ENCODE measurements at regions not wholly inside any gene's neighbourhood (a gene's known extent, or its start where the extent isn't known, plus 50 kb on each side); places are given as distances from the start of the nearest gene placed in this dataset.

DNA sequence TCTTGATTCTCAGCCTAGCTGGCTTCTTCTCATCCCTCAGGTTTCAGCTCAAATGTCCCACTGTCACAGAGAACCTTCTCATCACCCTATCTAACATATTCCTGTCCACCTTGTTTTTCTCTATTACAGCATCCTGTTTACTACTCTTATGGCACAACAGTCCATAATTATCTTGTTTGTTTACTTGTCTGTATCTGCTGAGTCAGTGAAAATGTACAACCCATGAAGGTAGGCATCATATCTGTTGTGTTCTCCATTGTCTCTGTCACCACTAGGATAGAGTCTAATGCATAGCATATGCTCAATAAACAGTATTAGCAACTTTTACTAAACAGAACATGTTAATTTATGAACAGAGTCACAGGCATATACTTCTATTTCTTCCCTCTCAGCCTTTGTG is 261.7 kb downstream of the ETAA1 start:
- intact Hi-C loops (cut with micrococcal nuclease; ENCODE audit: unreplicated experiment) (no loop called here), in situ Hi-C loops (cut with MboI) (no loop called here)
- Histone ChIP-seq H3K27me3 (replicated peaks in 1 of 2; ENCODE audit: control insufficient read depth in 2 of 2, insufficient read depth in 2 of 2, low read length in 1 of 2) (no peaks in the 10 kb centered on the region), H3K27ac (ENCODE audit: control insufficient read depth, insufficient read depth) (no peak overlapping the region), H3K4me1 (ENCODE audit: control insufficient read depth, insufficient read depth, low read length) (no peaks in the 10 kb centered on the region), H2AFZ (ENCODE audit: control insufficient read depth, low read depth, low read length) (no peak overlapping the region), H4K20me1 (ENCODE audit: control insufficient read depth, insufficient read depth) (no peaks in the 10 kb centered on the region), H3K4me2 (ENCODE audit: control insufficient read depth, insufficient read depth) (no peak overlapping the region), H3K36me3 (ENCODE audit: control insufficient read depth in 2 of 2, insufficient read depth in 2 of 2, low read length in 1 of 2) (no peaks in the 10 kb centered on the region), H3K4me3 (no peak overlapping the region), H3K79me2 (ENCODE audit: control insufficient read depth, insufficient read depth, low read length) (no peaks in the 10 kb centered on the region), H3K9me3 (replicated peaks; ENCODE audit: control insufficient read depth, insufficient read depth, low read length) (no peaks in the 10 kb centered on the region), H3K9ac (ENCODE audit: control insufficient read depth, insufficient read depth, low read length) (no peak overlapping the region)
- TF ChIP-seq NR2C1 (IDR thresholded peaks at IDR 0.05) (no peak), POU2F2 (IDR thresholded peaks at IDR 0.05; ENCODE audit: borderline replicate concordance, low read depth, low read length) (no peak), NFXL1 (IDR thresholded peaks at IDR 0.05; ENCODE audit: borderline replicate concordance) (no peak), SIX5 (IDR thresholded peaks at IDR 0.05; ENCODE audit: low read depth, low read length, severe bottlenecking) (no peak), RCOR1 (conservative IDR thresholded peaks at IDR 0.05; ENCODE audit: low read depth, low read length) (no peak), ZNF24 (IDR thresholded peaks at IDR 0.05) (no peak), HDAC2 (IDR thresholded peaks at IDR 0.05) (no peak), CEBPB (IDR thresholded peaks at IDR 0.05; ENCODE audit: borderline replicate concordance in 1 of 2, low read depth in 2 of 2, low read length in 2 of 2) (no peak), SIN3A (IDR thresholded peaks at IDR 0.05; ENCODE audit: low read depth, low read length) (no peak), SMARCA5 (IDR thresholded peaks at IDR 0.05) (no peak), IRF4 (IDR thresholded peaks at IDR 0.05; ENCODE audit: low read depth, low read length) (no peak), SPI1 (IDR thresholded peaks at IDR 0.05; ENCODE audit: borderline replicate concordance, insufficient read depth, low read depth, low read length) (no peak), CHD1 (IDR thresholded peaks at IDR 0.05; ENCODE audit: low read depth, low read length) (no peak), RBBP5 (conservative IDR thresholded peaks at IDR 0.05) (no peak), STAT1 (conservative IDR thresholded peaks at IDR 0.05) (no peak), ESRRA (IDR thresholded peaks at IDR 0.05; ENCODE audit: low read length) (no peak), EZH2 (IDR thresholded peaks at IDR 0.05; ENCODE audit: borderline replicate concordance, control insufficient read depth, low read depth, low read length) (no peak), ZZZ3 (IDR thresholded peaks at IDR 0.05; ENCODE audit: control insufficient read depth, insufficient read length, low read depth) (no peak)
- TF ChIP-seq, protein P1, sequence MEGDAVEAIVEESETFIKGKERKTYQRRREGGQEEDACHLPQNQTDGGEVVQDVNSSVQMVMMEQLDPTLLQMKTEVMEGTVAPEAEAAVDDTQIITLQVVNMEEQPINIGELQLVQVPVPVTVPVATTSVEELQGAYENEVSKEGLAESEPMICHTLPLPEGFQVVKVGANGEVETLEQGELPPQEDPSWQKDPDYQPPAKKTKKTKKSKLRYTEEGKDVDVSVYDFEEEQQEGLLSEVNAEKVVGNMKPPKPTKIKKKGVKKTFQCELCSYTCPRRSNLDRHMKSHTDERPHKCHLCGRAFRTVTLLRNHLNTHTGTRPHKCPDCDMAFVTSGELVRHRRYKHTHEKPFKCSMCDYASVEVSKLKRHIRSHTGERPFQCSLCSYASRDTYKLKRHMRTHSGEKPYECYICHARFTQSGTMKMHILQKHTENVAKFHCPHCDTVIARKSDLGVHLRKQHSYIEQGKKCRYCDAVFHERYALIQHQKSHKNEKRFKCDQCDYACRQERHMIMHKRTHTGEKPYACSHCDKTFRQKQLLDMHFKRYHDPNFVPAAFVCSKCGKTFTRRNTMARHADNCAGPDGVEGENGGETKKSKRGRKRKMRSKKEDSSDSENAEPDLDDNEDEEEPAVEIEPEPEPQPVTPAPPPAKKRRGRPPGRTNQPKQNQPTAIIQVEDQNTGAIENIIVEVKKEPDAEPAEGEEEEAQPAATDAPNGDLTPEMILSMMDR (IDR thresholded peaks at IDR 0.05 in 2 of 3, conservative IDR thresholded peaks at IDR 0.05 in 1 of 3; ENCODE audit: control insufficient read depth in 2 of 3, extremely low read depth in 1 of 3, insufficient read depth in 1 of 3, low read depth in 3 of 3, low read length in 3 of 3): no peak
- TF ChIP-seq, protein P2, sequence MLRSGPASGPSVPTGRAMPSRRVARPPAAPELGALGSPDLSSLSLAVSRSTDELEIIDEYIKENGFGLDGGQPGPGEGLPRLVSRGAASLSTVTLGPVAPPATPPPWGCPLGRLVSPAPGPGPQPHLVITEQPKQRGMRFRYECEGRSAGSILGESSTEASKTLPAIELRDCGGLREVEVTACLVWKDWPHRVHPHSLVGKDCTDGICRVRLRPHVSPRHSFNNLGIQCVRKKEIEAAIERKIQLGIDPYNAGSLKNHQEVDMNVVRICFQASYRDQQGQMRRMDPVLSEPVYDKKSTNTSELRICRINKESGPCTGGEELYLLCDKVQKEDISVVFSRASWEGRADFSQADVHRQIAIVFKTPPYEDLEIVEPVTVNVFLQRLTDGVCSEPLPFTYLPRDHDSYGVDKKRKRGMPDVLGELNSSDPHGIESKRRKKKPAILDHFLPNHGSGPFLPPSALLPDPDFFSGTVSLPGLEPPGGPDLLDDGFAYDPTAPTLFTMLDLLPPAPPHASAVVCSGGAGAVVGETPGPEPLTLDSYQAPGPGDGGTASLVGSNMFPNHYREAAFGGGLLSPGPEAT (IDR thresholded peaks at IDR 0.05; ENCODE audit: low read depth): no peak
- no peak for ATAC-seq
- no peak for FAIRE-seq
- ChIA-PET RAD21 (ENCODE audit: unreplicated experiment) (no interaction called here), POLR2A (no interaction called here), CTCF (no interaction called here), SMC1A (ENCODE audit: uncharacterized antibody, unreplicated experiment) (interaction anchor here (1.0 kb wide), 1 partner anchor 18 kb away, joined by 3 read pairs; no protein-coding TSS in a partner anchor)
- no peak for DNase-seq (ENCODE audit: low read depth, low spot score)
- BruUV-seq (replicated peaks): no TSS peak

All from GM12878 (cell line).